Neutrophil (primary cell): ENCODE measurements at regions not wholly inside any gene's neighbourhood (a gene's known extent, or its start where the extent isn't known, plus 50 kb on each side); places are given as distances from the start of the nearest gene placed in this dataset.

Experiments
- H3K27ac ChIP-seq: fragments of 200-600 bp; sonication (generic); 2 replicates; pipeline ENCODE4 v1.5.1; 2016; ENCODE audit warnings: mild to moderate bottlenecking, moderate library complexity
- H3K27me3 ChIP-seq: fragments of 200-600 bp; sonication (generic); 2 replicates; pipeline ENCODE4 v1.6.0; 2016; ENCODE audit warnings: mild to moderate bottlenecking
- H3K36me3 ChIP-seq: fragments of 200-600 bp; sonication (generic); 2 replicates; pipeline ENCODE4 v1.5.1; 2017
- H3K4me1 ChIP-seq, 2 experiments: fragments of 200-600 bp in 1 of 2; sonication (generic) in 1 of 2; 1 replicate in 1 of 2; 2 replicates in 1 of 2; pipeline versions ENCODE4 v1.5.1 to v1.6.1; 2013 to 2016; ENCODE audit warnings: low read depth in 1 of 2, low read length in 1 of 2, mild to moderate bottlenecking in 1 of 2, moderate library complexity in 1 of 2; ENCODE audit not compliant: control insufficient read depth in 1 of 2, insufficient read depth in 1 of 2
- H3K4me3 ChIP-seq, 2 experiments: fragments of 200-600 bp in 1 of 2; sonication (generic) in 1 of 2; 1 replicate in 1 of 2; 2 replicates in 1 of 2; pipeline ENCODE4 v1.5.1; 2013 to 2016; ENCODE audit warnings: low read depth in 1 of 2, low read length in 1 of 2, mild to moderate bottlenecking in 1 of 2, moderate library complexity in 1 of 2
- H3K9me3 ChIP-seq: fragments of 200-600 bp; sonication (generic); 2 replicates; pipeline ENCODE4 v1.5.1; 2016
- CTCF ChIP-seq: fragments of 200-600 bp; sonication (generic); IDR thresholded peaks from 2 replicates; pipeline ENCODE4 v1.5.1; 2016; ENCODE audit warnings: antibody characterized with exemption

- no peaks in the 10 kb centered on the region for H3K27me3 ChIP-seq
- TF ChIP-seq CTCF = no peak
- H3K9me3 ChIP-seq = no peaks in the 10 kb centered on the region
- H3K4me3 ChIP-seq = no peak overlapping the region
- no peak overlapping the region for H3K27ac ChIP-seq
- no peaks in the 10 kb centered on the region for H3K36me3 ChIP-seq
- no peaks in the 10 kb centered on the region for H3K4me1 ChIP-seq
These were observed 201.0 kb downstream of the BARX2 start for GRCh38 chr11:129576652-129577051.

GRCh38 chr11:129578006-129578405, 202.4 kb downstream of the BARX2 start:
- H3K36me3 ChIP-seq = no peaks in the 10 kb centered on the region
- H3K4me1 ChIP-seq = no peaks in the 10 kb centered on the region
- no peak for TF ChIP-seq CTCF
- no peak overlapping the region for H3K4me3 ChIP-seq
- H3K27ac ChIP-seq = no peak overlapping the region
- no peaks in the 10 kb centered on the region for H3K27me3 ChIP-seq
- H3K9me3 ChIP-seq = no peaks in the 10 kb centered on the region

- TF ChIP-seq CTCF = no peak
- Histone ChIP-seq H3K36me3 (no peaks in the 10 kb centered on the region), H3K27me3 (no peaks in the 10 kb centered on the region), H3K4me1 (no peaks in the 10 kb centered on the region), H3K9me3 (no peaks in the 10 kb centered on the region), H3K27ac (no peak overlapping the region), H3K4me3 (no peak overlapping the region)
These were observed 204.6 kb downstream of the BARX2 start for GRCh38 chr11:129580278-129580677.

GRCh38 chr11:129584316-129584715, 208.7 kb downstream of the BARX2 start:
- no peaks in the 10 kb centered on the region for H3K36me3 ChIP-seq
- no peak overlapping the region for H3K4me3 ChIP-seq

GRCh38 chr11:129589190-129589860, 213.7 kb downstream of the BARX2 start:
- Histone ChIP-seq H3K27ac (no peak overlapping the region), H3K9me3 (no peaks in the 10 kb centered on the region), H3K27me3 (no peaks in the 10 kb centered on the region), H3K4me3 (no peak overlapping the region), H3K4me1 (no peaks in the 10 kb centered on the region), H3K36me3 (no peaks in the 10 kb centered on the region)
- no peak for TF ChIP-seq CTCF

More at GRCh38 chr11:129584316-129584715, 208.7 kb downstream of the BARX2 start:
- no peaks in the 10 kb centered on the region for H3K9me3 ChIP-seq
- H3K27me3 ChIP-seq = no peaks in the 10 kb centered on the region
- H3K4me1 ChIP-seq = no peaks in the 10 kb centered on the region
- no peak for TF ChIP-seq CTCF
- no peak overlapping the region for H3K27ac ChIP-seq
